Natural killer cell (primary cell): ENCODE measurements at regions not wholly inside any gene's neighbourhood (a gene's known extent, or its start where the extent isn't known, plus 50 kb on each side); places are given as distances from the start of the nearest gene placed in this dataset.
"Not testable (repeated sequence)": the region's sequence is repeated elsewhere in the genome, so short reads cannot be mapped to it uniquely, and the experiment has no call there.

Experiments used
- ATAC-seq, 3 donors: fragments of 150-1000 bp in 2 of 3; fragments of 200-7000 bp in 1 of 3; cut with Tn5 transposase; 1 replicate in 1 of 3; 2 replicates in 2 of 3; pipeline ENCODE4 v1.10.0; 2021; ENCODE audit warnings: mild to moderate bottlenecking in 2 of 3, moderate library complexity in 2 of 3
- DNase-seq, 2 donors: peaks; one replicate each; pipeline versions ENCODE4 v3.0.0 to v3.0.0-alpha.2; 2013 to 2021; ENCODE audit warnings: mixed read lengths in 1 of 2
- H3K27ac ChIP-seq: one replicate; pipeline ENCODE4 v1.5.1; 2013; ENCODE audit warnings: mild to moderate bottlenecking, low read length
- H3K27me3 ChIP-seq: one replicate; pipeline ENCODE4 v1.6.1; 2013; ENCODE audit warnings: low read length; ENCODE audit not compliant: control insufficient read depth, insufficient read depth
- H3K36me3 ChIP-seq: one replicate; pipeline ENCODE4 v1.6.1; 2013; ENCODE audit warnings: low read length; ENCODE audit not compliant: control insufficient read depth, insufficient read depth
- H3K4me1 ChIP-seq: one replicate; pipeline ENCODE4 v1.6.1; 2013; ENCODE audit warnings: low read length; ENCODE audit not compliant: control insufficient read depth, insufficient read depth
- H3K4me3 ChIP-seq: one replicate; pipeline ENCODE4 v1.5.1; 2013; ENCODE audit warnings: low read length
- H3K9me3 ChIP-seq: one replicate; pipeline ENCODE4 v1.6.1; 2013; ENCODE audit warnings: low read length; ENCODE audit not compliant: control insufficient read depth, insufficient read depth
- H3K27ac Mint-ChIP-seq, 2 donors: one replicate each; pipeline ENCODE4 v1.8.0; 2022; ENCODE audit warnings: mild to moderate bottlenecking in 2 of 2, mixed read lengths in 2 of 2, moderate library complexity in 1 of 2
- H3K27me3 Mint-ChIP-seq, 2 donors: one replicate each; pipeline ENCODE4 v1.8.0; 2022; ENCODE audit warnings: low read depth in 2 of 2, mixed read lengths in 2 of 2
- H3K36me3 Mint-ChIP-seq: one replicate; pipeline ENCODE4 v1.8.0; 2022; ENCODE audit warnings: mixed read lengths
- H3K4me1 Mint-ChIP-seq, 2 donors: one replicate each; pipeline ENCODE4 v1.8.0; 2022; ENCODE audit warnings: mixed read lengths in 2 of 2
- H3K4me3 Mint-ChIP-seq: one replicate; pipeline ENCODE4 v1.8.0; 2022; ENCODE audit warnings: mild to moderate bottlenecking, moderate library complexity, mixed read lengths
- H3K9me3 Mint-ChIP-seq, 2 donors: one replicate each; pipeline ENCODE4 v1.8.0; 2022; ENCODE audit warnings: mixed read lengths in 2 of 2
- CTCF ChIP-seq: fragments of 200-600 bp; IDR thresholded peaks from one replicate; pipeline ENCODE4 v1.8.0; 2022; ENCODE audit warnings: antibody characterized with exemption
- WGBS: methylation state at CpG from one replicate; pipeline ENCODE4 v1.1.7; 2013; ENCODE audit warnings: missing lambda C conversion rate; ENCODE audit not compliant: insufficient coverage; 5-methylcytosine and 5-hydroxymethylcytosine counted together
- intact Hi-C: fragments of 100-400 bp; cut with micrococcal nuclease; formaldehyde crosslinking; loops from one replicate; pipeline ENCODE4 v1.14.2; 2022

DNA sequence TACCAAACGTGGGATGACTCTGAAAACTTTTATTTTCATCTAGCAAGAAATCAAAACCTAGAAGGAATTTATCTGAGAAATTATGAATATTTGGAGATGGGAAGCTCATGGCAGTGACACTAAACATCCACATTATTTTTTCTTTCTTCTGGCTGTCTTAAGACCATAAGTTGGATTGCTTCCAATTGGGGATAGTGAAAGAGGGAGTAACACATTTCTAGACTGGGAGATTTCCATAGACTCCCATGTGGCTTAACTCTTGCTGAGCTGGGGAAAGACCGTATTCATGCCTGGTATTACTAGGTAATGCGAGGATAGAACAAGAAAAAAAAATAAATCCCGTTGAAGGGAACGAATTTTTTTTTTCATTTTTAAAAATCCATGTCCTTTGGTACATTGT lies 120.0 kb downstream of the UTRN start:
- Histone ChIP-seq H3K4me3 (no peak overlapping the region), H3K36me3 (peaks cover 21% of the 10 kb centered on the region), H3K27me3 (no peaks in the 10 kb centered on the region), H3K27ac (no peak overlapping the region), H3K9me3 (no peaks in the 10 kb centered on the region), H3K4me1 (peaks cover 3% of the 10 kb centered on the region)
- Mint-ChIP-seq H3K4me3 (no peak overlapping the region), H3K27ac (peak overlapping the region; percentile 59 to 77), H3K36me3 (no peaks in the 10 kb centered on the region), H3K27me3 (no peaks in the 10 kb centered on the region), H3K9me3 (no peaks in the 10 kb centered on the region), H3K4me1 (peaks cover 84 to 90% of the 10 kb centered on the region in 2 donors)
- TF ChIP-seq CTCF = no peak
- WGBS = 100% methylated on average over 2 of the region's 5 CpGs
- no peak for DNase-seq
- intact Hi-C loops = loop anchor here (5.0 kb wide), 1 partner anchor 118 kb away; the partner anchor contains the start of gene UTRN
- no peak for ATAC-seq

DNA sequence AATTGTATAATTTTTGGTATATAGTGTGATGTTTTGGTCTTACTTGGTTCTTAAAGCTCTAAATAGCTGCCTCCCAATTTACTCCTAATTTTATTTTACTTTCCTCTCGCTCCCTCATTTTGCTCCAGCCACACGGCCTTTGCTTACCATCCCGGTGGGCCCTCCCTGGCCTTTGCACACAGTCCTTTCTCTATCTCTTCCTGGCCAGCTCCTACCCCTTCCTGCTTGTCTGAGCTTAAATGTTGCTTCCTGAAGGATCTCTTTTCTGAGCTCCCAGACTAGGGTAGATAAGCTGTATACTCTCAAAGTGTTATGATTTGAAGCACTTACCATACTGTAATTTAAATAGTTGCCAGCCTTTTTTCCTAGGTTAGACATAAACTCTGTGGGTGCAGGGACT lies 121.7 kb downstream of the UTRN start:
- peaks cover 4% of the 10 kb centered on the region for H3K36me3 Mint-ChIP-seq
- Histone ChIP-seq H3K36me3 (peaks cover 21% of the 10 kb centered on the region), H3K27ac (no peak overlapping the region), H3K4me1 (peaks cover 6% of the 10 kb centered on the region), H3K9me3 (no peaks in the 10 kb centered on the region), H3K27me3 (no peaks in the 10 kb centered on the region), H3K4me3 (no peak overlapping the region)
- DNase-seq = no peak
- no peak overlapping the region for H3K4me3 Mint-ChIP-seq
- peak overlapping the region; percentile 59 to 78 for H3K27ac Mint-ChIP-seq
- 90% methylated on average over 3 of the region's 3 CpGs for WGBS
- no peaks in the 10 kb centered on the region for H3K9me3 Mint-ChIP-seq
- no peak for ATAC-seq
- TF ChIP-seq CTCF = no peak
- intact Hi-C loops = loop anchor here (5.0 kb wide), 1 partner anchor 119 kb away; the partner anchor contains the start of gene UTRN
- peaks cover 88 to 89% of the 10 kb centered on the region in 2 donors for H3K4me1 Mint-ChIP-seq
- no peaks in the 10 kb centered on the region for H3K27me3 Mint-ChIP-seq

DNA sequence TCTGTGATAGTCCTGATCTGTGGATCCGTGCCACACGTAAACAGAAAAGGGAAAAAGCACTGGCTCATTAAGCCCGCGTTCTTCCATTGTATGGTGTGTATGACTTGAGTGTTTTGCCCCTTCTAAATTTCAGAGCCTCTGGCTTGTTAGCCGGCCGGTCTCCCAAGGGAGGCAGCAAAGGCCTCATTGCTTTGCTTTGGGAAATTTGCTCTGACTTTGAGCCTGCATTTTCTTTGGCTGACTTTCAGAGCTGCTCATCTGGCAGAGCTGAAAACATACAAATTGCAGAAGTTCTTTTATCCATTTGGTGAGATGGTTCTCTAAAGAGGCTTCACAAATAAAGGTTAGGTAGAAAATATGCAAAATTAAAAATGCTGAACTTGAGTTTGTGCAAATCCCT lies 123.0 kb downstream of the UTRN start:
- no peak for TF ChIP-seq CTCF
- Histone ChIP-seq H3K36me3 (peaks cover 20% of the 10 kb centered on the region), H3K4me3 (no peak overlapping the region), H3K4me1 (peaks cover 7% of the 10 kb centered on the region), H3K27me3 (no peaks in the 10 kb centered on the region), H3K9me3 (no peaks in the 10 kb centered on the region), H3K27ac (no peak overlapping the region)
- H3K4me1 Mint-ChIP-seq = peaks cover 84 to 89% of the 10 kb centered on the region in 2 donors
- no peak for ATAC-seq
- 100% methylated on average over 6 of the region's 6 CpGs for WGBS
- DNase-seq = no peak
- intact Hi-C loops = loop anchor here (5.0 kb wide), 1 partner anchor 121 kb away; the partner anchor contains the start of gene UTRN
- H3K27me3 Mint-ChIP-seq = no peaks in the 10 kb centered on the region
- H3K27ac Mint-ChIP-seq = peak overlapping the region; percentile 59 to 70
- H3K4me3 Mint-ChIP-seq = no peak overlapping the region
- peaks cover 6% of the 10 kb centered on the region for H3K36me3 Mint-ChIP-seq
- H3K9me3 Mint-ChIP-seq = no peaks in the 10 kb centered on the region

GRCh38 chr6:144410059-144410458 lies 124.9 kb downstream of the UTRN start:
- Histone ChIP-seq H3K36me3 (peaks cover 3% of the 10 kb centered on the region), H3K9me3 (no peaks in the 10 kb centered on the region), H3K27me3 (no peaks in the 10 kb centered on the region), H3K4me3 (no peak overlapping the region), H3K27ac (no peak overlapping the region), H3K4me1 (peaks cover 19% of the 10 kb centered on the region)
- no peak overlapping the region for H3K4me3 Mint-ChIP-seq
- TF ChIP-seq CTCF = no peak
- H3K27me3 Mint-ChIP-seq = no peaks in the 10 kb centered on the region
- DNase-seq (no peak), ATAC-seq (no peak)
- intact Hi-C loops = loop anchor here (5.0 kb wide), 2 partner anchors 33 to 58 kb away; no protein-coding TSS in a partner anchor
- H3K36me3 Mint-ChIP-seq = peaks cover 6% of the 10 kb centered on the region
- peaks cover 80 to 81% of the 10 kb centered on the region in 2 donors for H3K4me1 Mint-ChIP-seq
- no peaks in the 10 kb centered on the region for H3K9me3 Mint-ChIP-seq
- H3K27ac Mint-ChIP-seq = peak overlapping the region; percentile 59 to 84

DNA sequence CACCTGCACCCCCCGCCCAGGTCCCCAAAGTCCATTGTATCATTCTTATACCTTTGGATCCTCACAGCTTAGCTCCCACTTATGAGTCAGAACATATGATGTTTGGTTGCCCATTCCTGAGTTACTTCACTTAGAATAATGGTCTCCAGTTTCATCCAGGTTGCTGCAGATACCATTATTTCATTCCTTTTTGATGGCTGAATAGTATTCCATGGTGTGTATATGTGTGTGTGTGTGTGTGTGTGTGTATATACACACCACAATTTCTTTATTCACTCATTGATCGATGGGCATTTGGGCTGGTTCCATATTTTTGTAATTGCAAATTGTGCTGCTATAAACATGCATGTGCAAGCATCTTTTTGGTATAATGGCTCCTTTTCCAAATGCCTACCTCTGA lies 125.4 kb downstream of the UTRN start:
- not testable (repeated sequence) for H3K27me3 Mint-ChIP-seq, H3K4me3 Mint-ChIP-seq, DNase-seq, H3K27me3 ChIP-seq, H3K27ac ChIP-seq, H3K4me3 ChIP-seq, H3K36me3 ChIP-seq, H3K9me3 Mint-ChIP-seq, H3K36me3 Mint-ChIP-seq, H3K9me3 ChIP-seq, ATAC-seq
- intact Hi-C loops = loop anchor here (5.0 kb wide), 2 partner anchors 33 to 58 kb away; no protein-coding TSS in a partner anchor
- Mint-ChIP-seq H3K4me1 (peaks cover 81 to 83% of the 10 kb centered on the region in 2 donors), H3K27ac (peak overlapping the region; percentile 84 to 91)
- H3K4me1 ChIP-seq = peaks cover 19% of the 10 kb centered on the region
- WGBS = 95% methylated on average over 1 of the region's 2 CpGs
